HG02763 (cell line): ENCODE measurements at regions not wholly inside any gene's neighbourhood (a gene's known extent, or its start where the extent isn't known, plus 50 kb on each side); places are given as distances from the start of the nearest gene placed in this dataset.
"Not testable (repeated sequence)": the region's sequence is repeated elsewhere in the genome, so short reads cannot be mapped to it uniquely, and the experiment has no call there.

Experiments used
- ATAC-seq: cut with Tn5 transposase; IDR thresholded peaks from one replicate; pipeline ENCODE4 v1.9.1; 2021; ENCODE audit warnings: mild to moderate bottlenecking, moderate library complexity; ENCODE audit not compliant: unreplicated experiment

GRCh38 chr4:27075603-27076002 is 215.0 kb downstream of the STIM2 start:
- ATAC-seq = not testable (repeated sequence)

- no peak for ATAC-seq
Measured at GRCh38 chr4:27078934-27079455, 218.4 kb downstream of the STIM2 start.

GRCh38 chr4:27081675-27082586 is 221.3 kb downstream of the STIM2 start:
- ATAC-seq = peak; percentile 59

GRCh38 chr4:27082776-27083175 is 222.1 kb downstream of the STIM2 start:
- ATAC-seq = no peak

GRCh38 chr4:27084685-27085361 is 224.2 kb downstream of the STIM2 start:
- no peak for ATAC-seq

GRCh38 chr4:27085396-27085795 is 224.8 kb downstream of the STIM2 start:
- no peak for ATAC-seq

GRCh38 chr4:27087306-27088045 is 226.8 kb downstream of the STIM2 start:
- no peak for ATAC-seq

GRCh38 chr4:27088491-27088890 is 227.8 kb downstream of the STIM2 start:
- ATAC-seq = no peak

GRCh38 chr4:27089186-27089585 is 228.5 kb downstream of the STIM2 start:
- ATAC-seq = no peak

GRCh38 chr4:27090406-27090805 is 229.8 kb downstream of the STIM2 start:
- ATAC-seq = no peak

- ATAC-seq = no peak
Measured at GRCh38 chr4:27094224-27094623, 233.6 kb downstream of the STIM2 start.

- no peak for ATAC-seq
Measured at GRCh38 chr4:27094783-27095182, 234.1 kb downstream of the STIM2 start.

- ATAC-seq = no peak
Measured at GRCh38 chr4:27096142-27096824, 235.6 kb downstream of the STIM2 start.

- ATAC-seq = no peak
Measured at GRCh38 chr4:27098034-27098433, 237.4 kb downstream of the STIM2 start.

- no peak for ATAC-seq
Measured at GRCh38 chr4:27100713-27101112, 240.1 kb downstream of the STIM2 start.

- no peak for ATAC-seq
Measured at GRCh38 chr4:27101126-27101525, 240.5 kb downstream of the STIM2 start.

GRCh38 chr4:27101561-27101960 is 240.9 kb downstream of the STIM2 start:
- ATAC-seq = no peak

GRCh38 chr4:27111627-27112026 is 251.0 kb downstream of the STIM2 start:
- ATAC-seq = no peak

- ATAC-seq = no peak
Measured at GRCh38 chr4:27112587-27112986, 251.9 kb downstream of the STIM2 start.

- ATAC-seq = no peak
Measured at GRCh38 chr4:27115221-27115620, 254.6 kb downstream of the STIM2 start.

- ATAC-seq = no peak
Measured at GRCh38 chr4:27117453-27117852, 256.8 kb downstream of the STIM2 start.
